ENCODE measurements at regions not wholly inside any gene's neighbourhood (a gene's known extent, or its start where the extent isn't known, plus 50 kb on each side); places are given as distances from the start of the nearest gene placed in this dataset.

- ChIA-PET POLR2A (no interaction called here), CTCF (no interaction called here)
- no peaks in the 10 kb centered on the region for H3K27me3 ChIP-seq (ENCODE audit: control insufficient read depth, insufficient read depth, low read length)
- no peak for TF ChIP-seq REST (IDR thresholded peaks at IDR 0.05; ENCODE audit: insufficient read depth in 1 of 2, low read depth in 2 of 2, low read length in 1 of 2)
- no peak for TF ChIP-seq SIN3A (IDR thresholded peaks at IDR 0.05; ENCODE audit: borderline replicate concordance, insufficient read depth, low read depth, low read length)
- TF ChIP-seq POLR2AphosphoS5 (IDR thresholded peaks at IDR 0.05; ENCODE audit: low read depth, low read length) = no peak
- TF ChIP-seq TCF7L2 (IDR thresholded peaks at IDR 0.05; ENCODE audit: low read depth, low read length) = no peak
- no peak for TF ChIP-seq CTCF (IDR thresholded peaks at IDR 0.05)
- no peak for ATAC-seq
- BruUV-seq (replicated peaks) = no TSS peak
- intact Hi-C loops (cut with micrococcal nuclease; ENCODE audit: unreplicated experiment) (no loop called here), in situ Hi-C loops (cut with HindIII; ENCODE audit: low pct_unique_long_range_greater_than_20kb, low sequenced_read_pairs) (no loop called here)
- no peak overlapping the region for H3K4me3 ChIP-seq (ENCODE audit: low read depth in 2 of 2, low read length in 2 of 2)
- no peak for DNase-seq (ENCODE audit: low read depth, low spot score)
- no peaks in the 10 kb centered on the region for H3K36me3 ChIP-seq (ENCODE audit: control insufficient read depth, insufficient read depth, low read length)
- no peak overlapping the region; the same call in 1 of the 2 replicates for H3K27ac ChIP-seq (ENCODE audit: low read length)
- H3K4me1 ChIP-seq (ENCODE audit: control insufficient read depth, insufficient read depth, low read length) = no peaks in the 10 kb centered on the region
- H3K9me3 ChIP-seq (ENCODE audit: control insufficient read depth, insufficient read depth, low read depth, low read length) = no peaks in the 10 kb centered on the region
Observed at GRCh38 chr5:20041326-20042274, 53.6 kb upstream of the CDH18 start.

- no TSS peak for BruUV-seq (replicated peaks)
- intact Hi-C loops (cut with micrococcal nuclease; ENCODE audit: unreplicated experiment) = no loop called here
- in situ Hi-C loops (cut with HindIII; ENCODE audit: low pct_unique_long_range_greater_than_20kb, low sequenced_read_pairs) = no loop called here
- Histone ChIP-seq H3K27ac (ENCODE audit: low read length) (no peak overlapping the region; the same call in 1 of the 2 replicates), H3K27me3 (ENCODE audit: control insufficient read depth, insufficient read depth, low read length) (no peaks in the 10 kb centered on the region), H3K4me3 (ENCODE audit: low read depth in 2 of 2, low read length in 2 of 2) (no peak overlapping the region), H3K4me1 (ENCODE audit: control insufficient read depth, insufficient read depth, low read length) (no peaks in the 10 kb centered on the region), H3K36me3 (ENCODE audit: control insufficient read depth, insufficient read depth, low read length) (no peaks in the 10 kb centered on the region), H3K9me3 (ENCODE audit: control insufficient read depth, insufficient read depth, low read depth, low read length) (no peaks in the 10 kb centered on the region)
- POLR2A ChIA-PET = no interaction called here
- no peak for TF ChIP-seq TCF7L2 (IDR thresholded peaks at IDR 0.05; ENCODE audit: low read depth, low read length)
- no peak for TF ChIP-seq SIN3A (IDR thresholded peaks at IDR 0.05; ENCODE audit: borderline replicate concordance, insufficient read depth, low read depth, low read length)
- no peak for TF ChIP-seq CTCF (IDR thresholded peaks at IDR 0.05)
- no peak for TF ChIP-seq POLR2AphosphoS5 (IDR thresholded peaks at IDR 0.05; ENCODE audit: low read depth, low read length)
- no peak for TF ChIP-seq REST (IDR thresholded peaks at IDR 0.05; ENCODE audit: insufficient read depth in 1 of 2, low read depth in 2 of 2, low read length in 1 of 2)
- CTCF ChIA-PET = no interaction called here
- DNase-seq (ENCODE audit: low read depth, low spot score) (no peak), ATAC-seq (no peak)
Observed at GRCh38 chr5:20040901-20041300, 52.9 kb upstream of the CDH18 start.
